Neural cell (in vitro differentiated cells): ENCODE measurements at regions not wholly inside any gene's neighbourhood (a gene's known extent, or its start where the extent isn't known, plus 50 kb on each side); places are given as distances from the start of the nearest gene placed in this dataset.

Experiments used
- EP300 ChIP-seq: fragments of 450-650 bp; conservative IDR thresholded peaks from 2 replicates; pipeline ENCODE4 v1.6.1; 2014; ENCODE audit warnings: antibody characterized with exemption, mild to moderate bottlenecking, moderate library complexity; ENCODE audit not compliant: poor library complexity, severe bottlenecking
- MXI1 ChIP-seq: fragments of 450-650 bp; conservative IDR thresholded peaks from 2 replicates; pipeline ENCODE4 v1.6.1; 2014; ENCODE audit warnings: antibody characterized with exemption, mild to moderate bottlenecking; ENCODE audit not compliant: poor library complexity, severe bottlenecking
- POLR2AphosphoS5 ChIP-seq: IDR thresholded peaks from 2 replicates; pipeline ENCODE4 v1.6.1; 2012
- REST ChIP-seq: IDR thresholded peaks from 2 replicates; pipeline ENCODE4 v1.6.1; 2012; ENCODE audit warnings: borderline replicate concordance
- TAF1 ChIP-seq: IDR thresholded peaks from 2 replicates; pipeline ENCODE4 v1.6.1; 2012; ENCODE audit warnings: low read depth
- TF ChIP-seq, protein P1 (sequence below): fragments of 450-650 bp; IDR thresholded peaks from 2 replicates; pipeline ENCODE4 v1.5.1; 2014; ENCODE audit warnings: antibody characterized with exemption, mild to moderate bottlenecking, moderate library complexity; ENCODE audit not compliant: poor library complexity, severe bottlenecking

DNA sequence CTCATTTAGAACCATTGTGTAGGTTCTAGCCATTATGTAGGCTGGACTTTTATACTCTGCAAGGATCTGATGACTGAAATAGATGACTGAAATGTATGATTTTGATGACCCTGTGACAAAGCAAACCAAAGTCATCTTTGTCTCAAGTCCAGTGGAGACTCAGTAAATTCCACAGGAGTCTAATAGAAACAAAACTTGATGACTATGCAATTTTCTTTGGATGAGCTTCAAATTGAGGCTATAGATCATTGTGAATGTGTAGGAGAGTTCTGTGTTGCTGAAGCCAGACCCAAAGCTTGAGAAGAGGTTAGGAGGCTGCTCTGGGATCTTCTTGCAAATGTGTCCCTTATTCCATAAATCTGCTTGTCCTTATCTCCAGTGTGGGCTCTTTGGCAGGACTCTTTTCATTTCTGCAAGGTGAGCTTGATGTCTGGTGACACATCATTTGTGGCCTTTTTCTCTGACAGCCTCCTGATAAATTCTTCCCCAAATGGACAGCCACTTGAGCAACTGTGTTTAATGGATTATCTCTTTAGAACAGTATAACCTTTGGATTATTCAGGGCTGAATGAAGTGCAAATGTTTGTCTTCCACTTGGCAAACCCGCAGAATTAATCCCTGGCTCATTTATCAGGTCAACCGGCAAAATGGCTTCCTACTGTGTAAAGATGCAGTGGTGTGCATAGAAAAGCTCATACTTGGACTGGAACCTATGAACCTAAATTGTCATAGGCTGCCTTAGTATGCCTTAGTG, 235.1 kb upstream of the ANKH start:
- TF ChIP-seq, protein P1, sequence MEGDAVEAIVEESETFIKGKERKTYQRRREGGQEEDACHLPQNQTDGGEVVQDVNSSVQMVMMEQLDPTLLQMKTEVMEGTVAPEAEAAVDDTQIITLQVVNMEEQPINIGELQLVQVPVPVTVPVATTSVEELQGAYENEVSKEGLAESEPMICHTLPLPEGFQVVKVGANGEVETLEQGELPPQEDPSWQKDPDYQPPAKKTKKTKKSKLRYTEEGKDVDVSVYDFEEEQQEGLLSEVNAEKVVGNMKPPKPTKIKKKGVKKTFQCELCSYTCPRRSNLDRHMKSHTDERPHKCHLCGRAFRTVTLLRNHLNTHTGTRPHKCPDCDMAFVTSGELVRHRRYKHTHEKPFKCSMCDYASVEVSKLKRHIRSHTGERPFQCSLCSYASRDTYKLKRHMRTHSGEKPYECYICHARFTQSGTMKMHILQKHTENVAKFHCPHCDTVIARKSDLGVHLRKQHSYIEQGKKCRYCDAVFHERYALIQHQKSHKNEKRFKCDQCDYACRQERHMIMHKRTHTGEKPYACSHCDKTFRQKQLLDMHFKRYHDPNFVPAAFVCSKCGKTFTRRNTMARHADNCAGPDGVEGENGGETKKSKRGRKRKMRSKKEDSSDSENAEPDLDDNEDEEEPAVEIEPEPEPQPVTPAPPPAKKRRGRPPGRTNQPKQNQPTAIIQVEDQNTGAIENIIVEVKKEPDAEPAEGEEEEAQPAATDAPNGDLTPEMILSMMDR: no peak
- TF ChIP-seq MXI1: no peak
- no peak for TF ChIP-seq TAF1
- TF ChIP-seq POLR2AphosphoS5: no peak
- TF ChIP-seq REST: no peak
- TF ChIP-seq EP300: no peak
